Mesothelial cell of epicardium (in vitro differentiated cells): ENCODE measurements at regions not wholly inside any gene's neighbourhood (a gene's known extent, or its start where the extent isn't known, plus 50 kb on each side); places are given as distances from the start of the nearest gene placed in this dataset.
A peak's percentile ranks its signal among the peaks of the same experiment; 100 is the strongest.

Source experiments
- DNase-seq, 2 experiments: peaks; one replicate each; pipeline ENCODE4 v3.0.0; 2021; ENCODE audit warnings: low spot score in 2 of 2; ENCODE audit not compliant: unreplicated experiment in 2 of 2
- H3K27ac Mint-ChIP-seq: 2 replicates; pipeline ENCODE4 v1.8.0; 2021; ENCODE audit warnings: mixed read lengths
- H3K27me3 Mint-ChIP-seq: 2 replicates; pipeline ENCODE4 v1.8.0; 2021; ENCODE audit warnings: low read depth, mixed read lengths
- H3K36me3 Mint-ChIP-seq: 2 replicates; pipeline ENCODE4 v1.8.0; 2021; ENCODE audit warnings: mixed read lengths
- H3K4me1 Mint-ChIP-seq: 2 replicates; pipeline ENCODE4 v1.8.0; 2021; ENCODE audit warnings: mixed read lengths
- H3K4me3 Mint-ChIP-seq: 2 replicates; pipeline ENCODE4 v1.8.0; 2021; ENCODE audit warnings: mild to moderate bottlenecking, moderate library complexity, mixed read lengths
- H3K9me3 Mint-ChIP-seq: 2 replicates; pipeline ENCODE4 v1.8.0; 2021; ENCODE audit warnings: mixed read lengths
- CTCF ChIP-seq: fragments of 200-600 bp; sonication (generic); IDR thresholded peaks from one replicate; pipeline ENCODE4 v1.5.0; 2021; ENCODE audit warnings: antibody characterized with exemption; ENCODE audit not compliant: unreplicated experiment

GRCh38 chr4:13250263-13250662 lies 233.9 kb downstream of the RAB28 start:
- no peak for TF ChIP-seq CTCF
- no peaks in the 10 kb centered on the region for H3K4me1 Mint-ChIP-seq
- H3K36me3 Mint-ChIP-seq = peaks cover 9% of the 10 kb centered on the region
- H3K4me3 Mint-ChIP-seq = no peak overlapping the region
- H3K27ac Mint-ChIP-seq = no peak overlapping the region
- peaks cover 24% of the 10 kb centered on the region for H3K9me3 Mint-ChIP-seq
- DNase-seq = no peak
- no peaks in the 10 kb centered on the region for H3K27me3 Mint-ChIP-seq

- peaks cover 3% of the 10 kb centered on the region for H3K4me1 Mint-ChIP-seq
- no peak overlapping the region for H3K4me3 Mint-ChIP-seq
- no peaks in the 10 kb centered on the region for H3K27me3 Mint-ChIP-seq
- H3K9me3 Mint-ChIP-seq = peaks cover 28% of the 10 kb centered on the region
- H3K27ac Mint-ChIP-seq = no peak overlapping the region
- TF ChIP-seq CTCF = peak; percentile 36
- peaks cover 9% of the 10 kb centered on the region for H3K36me3 Mint-ChIP-seq
- DNase-seq = no peak
Measured at GRCh38 chr4:13248621-13249298, 235.4 kb downstream of the RAB28 start.

GRCh38 chr4:13246107-13246506 lies 238.0 kb downstream of the RAB28 start:
- TF ChIP-seq CTCF = no peak
- Mint-ChIP-seq H3K27me3 (no peaks in the 10 kb centered on the region), H3K27ac (no peak overlapping the region), H3K36me3 (peaks cover 9% of the 10 kb centered on the region), H3K4me3 (no peak overlapping the region), H3K4me1 (peaks cover 3% of the 10 kb centered on the region), H3K9me3 (peaks cover 28% of the 10 kb centered on the region)
- no peak for DNase-seq

- Mint-ChIP-seq H3K27me3 (no peaks in the 10 kb centered on the region), H3K4me3 (no peak overlapping the region), H3K27ac (no peak overlapping the region), H3K36me3 (peaks cover 9% of the 10 kb centered on the region), H3K9me3 (peaks cover 28% of the 10 kb centered on the region), H3K4me1 (peaks cover 3% of the 10 kb centered on the region)
- TF ChIP-seq CTCF = no peak
- DNase-seq = no peak
Measured at GRCh38 chr4:13244444-13244843, 239.7 kb downstream of the RAB28 start.

- Mint-ChIP-seq H3K36me3 (peaks cover 9% of the 10 kb centered on the region), H3K27ac (no peak overlapping the region), H3K9me3 (peaks cover 21% of the 10 kb centered on the region), H3K4me1 (peaks cover 3% of the 10 kb centered on the region), H3K4me3 (no peak overlapping the region), H3K27me3 (no peaks in the 10 kb centered on the region)
- TF ChIP-seq CTCF = no peak
- DNase-seq = no peak
Measured at GRCh38 chr4:13243152-13243551, 241.0 kb downstream of the RAB28 start.
